Endothelial cell of umbilical vein (primary cell): ENCODE measurements at regions not wholly inside any gene's neighbourhood (a gene's known extent, or its start where the extent isn't known, plus 50 kb on each side); places are given as distances from the start of the nearest gene placed in this dataset.

Source experiments
- BruUV-seq: library from RNA; stranded (reverse); fragments of 400-500 nt; replicated peaks from 2 replicates; lab custom pipeline; 2021; lab: Mats Ljungman, UMichigan
- CTCF ChIA-PET: fragments of 300-600, 350-600 bp; sonication (Branson Sonifier 250); formaldehyde crosslinking; loops from one replicate; lab custom pipeline; 2021; ENCODE audit warnings: antibody characterized with exemption, inconsistent platforms; lab: Charles Lee
- POLR2A ChIA-PET: fragments of 300-600, 350-600 bp; sonication (Branson Sonifier 250); formaldehyde crosslinking; loops from one replicate; lab custom pipeline; 2021; ENCODE audit warnings: antibody characterized with exemption, inconsistent platforms; lab: Charles Lee
- DNase-seq: peaks from one replicate; pipeline ENCODE4 v3.0.0-alpha.2; 2011; ENCODE audit warnings: low read depth, low spot score
- FAIRE-seq: peaks from 2 replicates; lab custom pipeline; 2011; peaks lifted over from hg19 to GRCh38; lab: Jason Lieb, UNC
- H2AFZ ChIP-seq: 2 replicates; pipeline ENCODE4 v1.6.0; 2012; ENCODE audit warnings: low read depth, low read length, control low read depth, inconsistent platforms
- H3K27ac ChIP-seq: 2 replicates; pipeline ENCODE4 v1.5.1; 2011; ENCODE audit warnings: low read depth, mild to moderate bottlenecking, control low read depth, low read length, moderate library complexity; ENCODE audit not compliant: insufficient read depth
- H3K27me3 ChIP-seq, 2 experiments: 2 replicates each; pipeline versions ENCODE4 v1.6.0 to v1.6.1; 2011; ENCODE audit warnings: low read length in 2 of 2, mixed read lengths in 1 of 2; ENCODE audit not compliant: control insufficient read depth in 2 of 2, insufficient read depth in 2 of 2
- H3K36me3 ChIP-seq, 2 experiments: 2 replicates in 1 of 2; 3 replicates in 1 of 2; pipeline ENCODE4 v1.5.1; 2011; ENCODE audit warnings: low read length in 2 of 2, mild to moderate bottlenecking in 1 of 2, moderate library complexity in 1 of 2; ENCODE audit not compliant: control insufficient read depth in 2 of 2, insufficient read depth in 2 of 2; ENCODE audit errors: extremely low read depth in 1 of 2
- H3K4me1 ChIP-seq: 3 replicates; pipeline ENCODE4 v1.5.1; 2011; ENCODE audit warnings: mild to moderate bottlenecking, low read length; ENCODE audit not compliant: control insufficient read depth, insufficient read depth; ENCODE audit errors: extremely low read depth
- H3K4me2 ChIP-seq: 2 replicates; pipeline ENCODE4 v1.6.1; 2011; ENCODE audit warnings: low read length, control low read depth, mixed read lengths; ENCODE audit not compliant: insufficient read depth
- H3K4me3 ChIP-seq, 3 experiments: fragments of 200-600 bp in 1 of 3; sonication (generic), shearing (Covaris generic) in 1 of 3; replicated peaks in 1 of 3; 2 replicates each; pipeline ENCODE4 v1.5.1; 2011 to 2016; ENCODE audit warnings: control low read depth in 3 of 3, low read length in 3 of 3, mild to moderate bottlenecking in 2 of 3, inconsistent platforms in 1 of 3, low read depth in 1 of 3, moderate library complexity in 1 of 3; ENCODE audit not compliant: insufficient read depth in 1 of 3
- H3K79me2 ChIP-seq: 2 replicates; pipeline ENCODE4 v1.6.0; 2012; ENCODE audit warnings: low read length, inconsistent platforms; ENCODE audit not compliant: control insufficient read depth, insufficient read depth
- H3K9ac ChIP-seq: replicated peaks from 2 replicates; pipeline ENCODE3; 2011; ENCODE audit warnings: low read length, control low read depth; ENCODE audit not compliant: insufficient read depth; ENCODE audit errors: extremely low read depth
- H3K9me1 ChIP-seq: replicated peaks from 3 replicates; pipeline ENCODE4 v1.6.0; 2011; ENCODE audit warnings: mild to moderate bottlenecking, low read length; ENCODE audit not compliant: control insufficient read depth, insufficient read depth; ENCODE audit errors: extremely low read depth
- H3K9me3 ChIP-seq: replicated peaks from 2 replicates; pipeline ENCODE4 v1.5.1; 2012; ENCODE audit warnings: low read length, inconsistent platforms; ENCODE audit not compliant: control insufficient read depth, insufficient read depth
- H4K20me1 ChIP-seq: replicated peaks from 2 replicates; pipeline ENCODE3; 2011; ENCODE audit warnings: mild to moderate bottlenecking, low read length; ENCODE audit not compliant: control insufficient read depth, insufficient read depth; ENCODE audit errors: extremely low read depth
- CTCF ChIP-seq, 2 donors: IDR thresholded peaks; 1 replicate in 1 of 2; 2 replicates in 1 of 2; pipeline ENCODE4 v1.5.1; 2011; ENCODE audit warnings: low read length in 2 of 2, mild to moderate bottlenecking in 2 of 2, moderate library complexity in 2 of 2, control low read depth in 1 of 2, inconsistent platforms in 1 of 2, low read depth in 1 of 2; ENCODE audit not compliant: insufficient read depth in 1 of 2; ENCODE audit errors: extremely low read depth in 1 of 2
- EZH2 ChIP-seq: IDR thresholded peaks from 2 replicates; pipeline ENCODE4 v1.6.1; 2012; ENCODE audit warnings: borderline replicate concordance, low read depth, mild to moderate bottlenecking, moderate library complexity, low read length, inconsistent platforms; ENCODE audit not compliant: severe bottlenecking
- FOS ChIP-seq: IDR thresholded peaks from 2 replicates; pipeline ENCODE4 v1.6.1; 2011; ENCODE audit warnings: mild to moderate bottlenecking, low read length, moderate library complexity, borderline replicate concordance; ENCODE audit not compliant: insufficient read depth
- GATA2 ChIP-seq: IDR thresholded peaks from 2 replicates; pipeline ENCODE4 v1.7.0; 2011; ENCODE audit warnings: low read depth, mild to moderate bottlenecking, moderate library complexity, mixed read lengths, low read length; ENCODE audit not compliant: insufficient read length, insufficient read depth
- JUN ChIP-seq: IDR thresholded peaks from 2 replicates; pipeline ENCODE4 v1.6.1; 2011; ENCODE audit warnings: borderline replicate concordance, low read depth; ENCODE audit not compliant: insufficient read length, insufficient read depth
- MAX ChIP-seq: IDR thresholded peaks from 2 replicates; pipeline ENCODE4 v1.6.1; 2011; ENCODE audit not compliant: insufficient read depth, insufficient read length
- MYC ChIP-seq: IDR thresholded peaks from one replicate; pipeline ENCODE4 v1.6.1; 2011; ENCODE audit warnings: mild to moderate bottlenecking, low read depth, low read length
- POLR2A ChIP-seq: IDR thresholded peaks from 2 replicates; pipeline ENCODE4 v1.6.1; 2012; ENCODE audit warnings: low read depth, mild to moderate bottlenecking, control low read depth, low read length
- POLR2AphosphoS5 ChIP-seq: IDR thresholded peaks from 2 replicates; pipeline ENCODE4 v1.6.1; 2012; ENCODE audit warnings: low read depth, mild to moderate bottlenecking, control low read depth, low read length, moderate library complexity; ENCODE audit not compliant: insufficient read depth
- dilution Hi-C: fragments of 300-500 bp; cut with MboI; formaldehyde crosslinking; loops from one replicate; pipeline ENCODE4 v1.15.0; 2019; ENCODE audit warnings: low sequenced_read_pairs; ENCODE audit not compliant: extremely low pct_ligation_motif_present
- intact Hi-C: fragments of 100-400 bp; cut with micrococcal nuclease; formaldehyde crosslinking; loops from one replicate; pipeline ENCODE4 v1.10.0; 2022

- Histone ChIP-seq H3K9me1 (no peaks in the 10 kb centered on the region), H3K4me3 (no peak overlapping the region), H2AFZ (no peak overlapping the region), H3K27me3 (no peaks in the 10 kb centered on the region), H3K9ac (no peak overlapping the region), H3K4me2 (no peak overlapping the region), H4K20me1 (no peaks in the 10 kb centered on the region), H3K27ac (no peak overlapping the region), H3K4me1 (no peaks in the 10 kb centered on the region), H3K36me3 (no peaks in the 10 kb centered on the region), H3K9me3 (no peaks in the 10 kb centered on the region), H3K79me2 (no peaks in the 10 kb centered on the region)
- no peak for DNase-seq
- ChIA-PET POLR2A (no interaction called here), CTCF (no interaction called here)
- intact Hi-C loops (no loop called here), dilution Hi-C loops (no loop called here)
- FAIRE-seq = no peak
- no TSS peak for BruUV-seq
- TF ChIP-seq POLR2A (no peak), MAX (no peak), JUN (no peak), FOS (no peak), MYC (no peak), GATA2 (no peak), EZH2 (no peak), POLR2AphosphoS5 (no peak), CTCF (IDR thresholded peaks at IDR 0.05; ENCODE audit: extremely low read depth in 1 of 2, insufficient read depth in 1 of 2, low read depth in 1 of 2, low read length in 2 of 2) (no peak)
Observed at GRCh38 chr7:45347804-45348203, 190.2 kb downstream of the RAMP3 start.
